Activated T-cell treated with anti-CD3 and anti-CD28 coated beads for 24 hours (primary cell): ENCODE measurements at regions not wholly inside any gene's neighbourhood (a gene's known extent, or its start where the extent isn't known, plus 50 kb on each side); places are given as distances from the start of the nearest gene placed in this dataset.

Experiments used
- DNase-seq: peaks from one replicate; pipeline ENCODE4 v3.0.0-alpha.2; 2020; ENCODE audit warnings: low read depth

DNA sequence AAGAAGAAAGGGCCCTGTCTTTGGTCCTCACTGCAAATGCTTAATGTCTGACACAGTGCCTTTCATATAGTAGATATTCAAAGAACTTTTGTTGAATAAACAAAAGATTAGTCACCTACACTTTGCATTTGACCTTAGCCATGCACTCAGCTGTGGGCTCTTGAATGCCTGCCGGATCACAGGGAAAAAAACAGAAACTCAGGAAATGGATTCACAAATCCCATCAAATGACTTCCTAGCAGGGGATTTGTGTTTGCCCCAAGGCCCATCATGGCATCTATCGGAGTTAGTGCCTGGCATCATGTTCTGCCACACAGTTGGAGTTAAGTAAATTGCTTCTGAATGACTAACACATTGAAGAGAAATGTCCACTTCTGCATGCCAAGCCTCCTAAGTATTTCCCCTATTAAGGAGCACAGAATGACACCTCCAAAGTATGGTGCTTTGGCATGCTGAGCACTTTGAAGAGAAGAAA lies 72.3 kb upstream of the DST start:
- no peak for DNase-seq

DNA sequence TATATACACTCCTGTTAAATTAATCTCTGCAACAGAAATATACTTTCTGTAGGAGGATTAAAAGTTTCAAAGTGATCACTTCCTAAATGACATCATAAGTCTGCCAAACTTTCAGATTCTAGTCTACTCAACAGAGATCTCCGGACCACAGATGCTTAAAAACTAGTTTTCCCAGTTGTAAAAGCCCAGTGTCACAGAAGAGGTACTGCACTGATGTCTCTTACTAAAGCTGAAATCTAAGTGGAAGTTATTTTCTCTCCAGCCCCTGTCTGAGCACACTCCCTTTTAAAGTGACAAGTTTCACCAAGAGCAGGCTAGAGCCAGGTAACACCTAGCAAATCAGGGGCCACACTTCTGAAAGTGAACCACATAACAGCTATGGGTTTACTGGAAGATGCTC lies 71.6 kb upstream of the DST start:
- DNase-seq: no peak

DNA sequence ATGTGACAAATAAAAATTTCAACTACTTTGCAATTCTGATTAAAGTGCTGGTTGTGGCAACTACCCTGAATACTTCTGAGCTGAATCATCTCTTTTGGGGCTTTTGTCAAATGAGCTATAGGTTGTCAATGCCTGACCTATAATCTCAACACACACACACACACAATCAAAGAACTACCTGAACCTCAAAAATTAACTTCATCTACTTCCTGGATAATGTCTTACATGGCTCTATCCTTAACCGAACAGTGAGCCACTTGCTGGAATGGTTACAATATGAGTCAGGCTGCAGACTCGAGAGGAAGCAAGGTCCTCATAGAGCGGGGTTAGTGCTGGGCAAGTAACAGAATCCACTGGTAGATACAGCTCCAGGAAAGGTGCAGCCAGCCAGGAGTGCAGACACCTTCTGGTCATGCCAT lies 70.6 kb upstream of the DST start:
- DNase-seq: no peak

DNA sequence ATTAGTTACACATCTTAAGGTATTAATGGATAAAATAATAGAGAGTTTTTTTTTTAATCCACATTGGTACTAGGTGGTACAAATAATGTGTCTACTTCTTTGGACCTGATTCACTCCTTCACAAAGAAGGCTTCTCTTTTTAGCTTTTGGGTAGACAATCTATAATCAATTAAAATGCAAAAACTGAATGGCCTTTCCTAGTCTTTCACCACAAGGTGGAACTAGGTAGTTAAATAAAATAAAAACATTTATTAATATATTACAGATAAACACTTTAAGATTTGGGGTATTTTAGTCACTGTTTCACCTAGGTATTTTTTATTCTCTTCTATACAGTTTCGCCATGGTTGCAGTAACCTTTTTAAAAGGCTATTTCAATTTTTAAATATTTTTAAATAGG lies 68.3 kb upstream of the DST start:
- no peak for DNase-seq

DNA sequence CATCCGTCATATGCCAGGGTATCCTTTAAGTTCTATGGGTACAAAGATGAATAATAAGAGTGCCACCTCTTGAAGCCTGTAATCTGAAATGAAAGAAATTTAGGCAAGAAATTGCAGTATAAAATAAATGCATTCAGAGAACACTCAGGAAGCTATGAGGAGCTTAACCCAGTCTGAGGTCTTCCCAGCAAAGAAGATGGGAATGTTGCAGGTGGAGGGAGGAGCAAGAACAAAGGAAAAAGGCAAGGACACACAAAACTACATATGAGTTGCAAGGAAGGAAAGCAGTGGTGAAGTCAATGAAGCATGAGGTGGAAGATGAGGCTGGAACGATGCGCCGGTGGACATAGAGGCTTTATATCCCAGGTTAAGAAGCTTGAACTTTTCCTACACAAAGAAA lies 67.0 kb upstream of the DST start:
- DNase-seq: no peak

DNA sequence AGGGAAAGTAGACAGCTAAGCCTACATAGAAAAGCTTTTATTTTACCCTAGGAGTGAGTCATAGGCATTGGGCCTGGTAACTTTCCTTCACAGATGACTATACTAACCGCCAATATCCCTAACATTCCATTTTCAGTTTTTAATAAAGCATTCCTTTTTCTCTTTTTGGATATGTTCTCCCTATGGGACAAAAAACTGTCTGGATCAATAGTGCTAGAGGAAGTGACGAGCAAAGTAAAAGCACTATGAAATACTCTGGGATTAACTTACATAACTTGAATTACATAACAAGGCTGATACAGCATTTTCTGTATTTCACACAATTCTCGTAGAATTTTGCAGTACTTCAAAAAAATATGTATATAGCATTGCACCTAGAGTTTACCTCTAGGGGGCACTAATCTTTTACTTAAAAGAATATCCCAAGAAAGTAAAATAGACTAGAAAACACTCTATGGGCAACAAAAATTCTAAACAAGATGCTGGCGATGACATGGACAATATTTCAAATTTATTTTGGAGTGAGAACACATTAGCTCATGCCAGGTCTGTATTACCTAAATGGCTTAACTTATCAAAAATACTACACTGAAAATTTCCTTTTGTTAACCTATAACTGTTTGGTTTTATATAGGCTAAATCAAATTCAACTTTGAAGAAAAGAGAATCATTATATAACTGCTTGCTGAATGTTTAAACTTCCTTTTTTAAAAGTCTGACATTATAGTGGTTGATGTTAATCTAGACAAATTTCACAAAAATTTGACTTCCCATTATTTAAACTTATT lies 66.3 kb upstream of the DST start:
- no peak for DNase-seq

DNA sequence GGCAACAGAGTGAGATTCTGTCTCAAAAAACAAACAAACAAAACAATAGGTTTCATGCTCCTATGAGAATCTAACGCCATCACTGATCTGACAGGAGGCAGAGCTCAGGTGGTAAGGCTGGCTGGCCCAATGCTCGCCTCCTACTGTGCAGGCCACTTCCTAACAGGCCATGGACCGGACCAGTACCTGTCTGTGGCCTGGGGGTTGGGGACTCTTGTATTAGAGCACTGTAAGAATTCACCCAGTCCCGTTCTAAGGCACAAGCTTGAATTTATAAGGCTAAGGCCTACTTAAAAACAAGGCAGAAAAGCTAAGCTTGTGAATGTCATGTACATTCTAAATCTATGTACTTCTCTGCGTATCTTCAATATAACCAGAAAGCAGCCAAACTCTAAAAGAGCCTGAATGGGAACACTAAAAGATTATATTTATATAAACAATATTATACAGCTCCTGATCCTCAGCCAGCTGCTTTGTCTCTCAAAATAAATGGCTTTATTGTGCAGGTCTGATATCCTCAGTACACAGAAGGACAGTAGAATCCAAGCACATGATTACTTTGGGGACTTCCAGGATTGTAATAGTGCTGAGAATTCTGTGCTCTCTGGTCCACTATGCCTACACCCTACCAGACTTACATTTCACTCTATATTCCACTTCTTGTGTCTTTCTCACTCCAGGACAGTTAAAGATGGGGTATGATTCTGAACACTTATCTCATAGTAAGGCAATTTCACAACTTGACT lies 64.5 kb upstream of the DST start:
- no peak for DNase-seq

DNA sequence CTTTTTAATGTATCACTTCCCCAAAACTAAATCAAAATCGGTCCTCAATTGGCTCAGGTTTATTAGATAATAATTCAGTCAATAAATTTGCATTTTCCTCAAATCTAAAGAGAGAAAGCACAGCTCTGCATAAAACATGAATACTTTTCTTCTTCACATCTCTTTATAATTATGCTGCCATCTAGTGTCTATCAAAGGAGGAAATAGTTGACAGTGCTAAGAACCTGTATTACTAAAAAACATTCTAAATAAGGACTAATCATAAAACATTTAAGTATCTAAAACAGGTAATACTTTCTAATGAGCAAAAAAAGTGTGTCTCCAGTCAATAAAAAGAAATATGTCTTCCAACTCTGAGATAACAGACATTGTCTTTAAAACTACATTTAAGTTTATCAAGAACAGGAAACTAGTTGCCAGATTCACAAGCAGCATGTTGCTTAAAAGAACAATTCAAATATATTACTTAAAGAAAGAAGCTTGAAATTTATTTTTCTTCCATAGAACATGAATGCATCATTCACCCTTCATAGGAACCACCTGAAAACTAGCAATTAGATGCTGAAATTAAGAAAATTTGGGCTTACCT lies 56.5 kb upstream of the DST start:
- DNase-seq: no peak

DNA sequence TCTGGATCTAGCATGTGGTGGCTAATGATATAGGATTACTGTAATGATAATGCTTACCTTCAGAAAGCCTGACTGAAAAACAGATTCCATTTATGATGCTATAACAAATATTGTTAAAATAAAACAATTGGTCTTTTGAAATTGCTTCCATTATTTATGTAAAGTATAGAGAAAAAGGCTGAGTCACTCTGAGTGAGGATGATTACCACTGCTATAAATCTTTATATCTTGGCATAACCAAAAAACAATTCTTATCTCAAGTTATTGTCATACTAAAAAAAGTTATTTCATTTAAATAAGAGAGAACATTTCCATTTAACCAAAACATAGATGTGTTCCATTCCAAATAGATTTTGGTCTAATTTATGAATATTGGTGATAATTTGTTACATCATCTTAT lies 53.0 kb upstream of the DST start:
- no peak for DNase-seq

DNA sequence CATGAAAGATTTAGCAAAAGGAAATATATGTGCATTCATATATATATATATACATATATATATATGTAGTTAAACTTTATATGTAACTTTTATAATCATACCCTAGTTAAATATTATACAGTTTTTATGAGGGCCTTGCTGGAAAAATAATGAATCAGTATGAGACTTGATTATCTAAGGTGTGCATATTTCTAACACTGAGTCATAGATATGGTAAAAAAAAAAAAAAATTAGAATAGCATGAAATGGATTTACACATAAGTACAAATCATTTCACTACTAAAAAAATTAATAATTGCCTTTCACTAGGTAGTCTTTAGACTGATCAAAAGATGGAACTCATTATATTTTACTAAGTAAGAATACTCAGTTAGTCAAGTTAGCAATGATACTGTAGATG lies 51.3 kb upstream of the DST start:
- no peak for DNase-seq

DNA sequence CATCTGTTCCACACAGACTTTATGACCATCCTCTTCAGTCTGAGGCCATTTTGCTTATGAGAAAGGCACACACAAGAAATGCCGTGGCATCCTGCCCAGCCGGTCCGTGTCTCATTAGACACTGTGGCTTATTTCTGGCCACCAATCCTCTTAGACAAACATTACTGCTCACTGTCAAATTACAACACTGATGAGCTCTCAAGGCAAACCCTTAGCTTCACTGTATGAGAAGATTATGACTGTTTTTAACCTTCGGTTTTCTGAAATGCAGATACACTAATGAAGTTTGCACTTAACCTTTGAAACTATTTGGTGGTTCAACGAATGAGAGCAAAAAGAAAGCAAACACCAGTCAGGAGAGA lies 50.5 kb upstream of the DST start:
- no peak for DNase-seq

DNA sequence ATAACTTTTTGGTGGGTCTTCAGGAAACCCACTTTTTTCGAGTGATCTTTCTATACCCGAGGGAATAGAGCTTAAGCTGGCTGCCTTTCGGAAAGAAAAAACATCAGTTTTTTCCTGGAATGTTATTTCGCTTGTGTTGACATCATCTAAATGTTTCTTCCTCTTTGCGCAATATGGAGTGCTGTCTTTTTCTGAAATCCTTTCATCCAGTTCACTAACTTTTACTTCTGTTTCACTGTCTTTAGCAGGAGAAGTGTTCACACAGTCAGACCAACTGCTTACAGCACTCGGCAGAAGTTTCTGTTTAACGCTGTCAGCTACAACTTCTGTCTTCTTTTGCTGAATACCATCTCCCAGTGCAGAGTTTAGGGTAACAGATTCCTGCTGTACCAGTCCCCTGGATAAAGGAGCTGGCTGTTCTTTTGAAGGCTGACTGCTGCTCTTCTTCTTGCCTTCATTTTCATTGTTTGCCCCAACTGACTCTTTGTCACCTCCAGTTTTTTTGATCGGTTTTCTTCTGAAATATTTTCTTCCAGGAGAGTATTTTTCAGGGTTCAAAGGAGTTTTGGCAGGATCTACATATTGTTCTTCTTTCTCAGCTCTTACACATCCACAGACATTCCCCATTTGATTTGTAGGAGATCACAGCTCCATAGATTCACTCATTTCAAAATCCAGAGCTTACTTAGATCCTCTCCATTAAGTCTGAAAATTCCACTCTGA lies 50.0 kb upstream of the DST start:
- DNase-seq: no peak
